Activated T-cell treated with anti-CD3 and anti-CD28 coated beads, Interleukin-2, amount 50 U/mL, for 72 hours (primary cell): ENCODE measurements at regions not wholly inside any gene's neighbourhood (a gene's known extent, or its start where the extent isn't known, plus 50 kb on each side); places are given as distances from the start of the nearest gene placed in this dataset.
A peak's percentile ranks its signal among the peaks of the same experiment; 100 is the strongest.
"Not testable (repeated sequence)": the region's sequence is repeated elsewhere in the genome, so short reads cannot be mapped to it uniquely, and the experiment has no call there.

ENCODE experiments used
- ATAC-seq, 2 donors: fragments of 150-1000 bp; cut with Tn5 transposase; replicated peaks in 1 of 2; 2 replicates each; pipeline ENCODE4 v1.10.0; 2021; ENCODE audit warnings: moderate library complexity in 2 of 2, mild to moderate bottlenecking in 1 of 2
- DNase-seq, 2 donors: peaks; one replicate each; pipeline ENCODE4 v3.0.0; 2021 to 2022; ENCODE audit warnings: mixed read lengths in 1 of 2
- H3K27ac Mint-ChIP-seq: one replicate; pipeline ENCODE4 v1.8.0; 2022; ENCODE audit warnings: mild to moderate bottlenecking, moderate library complexity, mixed read lengths
- H3K27me3 Mint-ChIP-seq: one replicate; pipeline ENCODE4 v1.8.0; 2022; ENCODE audit warnings: low read depth, mixed read lengths
- H3K36me3 Mint-ChIP-seq, 2 donors: one replicate each; pipeline ENCODE4 v1.8.0; 2022; ENCODE audit warnings: mixed read lengths in 2 of 2, mild to moderate bottlenecking in 1 of 2; ENCODE audit not compliant: insufficient read depth in 2 of 2
- H3K4me1 Mint-ChIP-seq: one replicate; pipeline ENCODE4 v1.8.0; 2022; ENCODE audit warnings: low read depth, mixed read lengths
- H3K4me3 Mint-ChIP-seq, 2 donors: one replicate each; pipeline ENCODE4 v1.8.0; 2022; ENCODE audit warnings: mild to moderate bottlenecking in 2 of 2, mixed read lengths in 2 of 2, moderate library complexity in 2 of 2
- H3K9me3 Mint-ChIP-seq, 2 donors: one replicate each; pipeline ENCODE4 v1.8.0; 2022; ENCODE audit warnings: mixed read lengths in 2 of 2

DNA sequence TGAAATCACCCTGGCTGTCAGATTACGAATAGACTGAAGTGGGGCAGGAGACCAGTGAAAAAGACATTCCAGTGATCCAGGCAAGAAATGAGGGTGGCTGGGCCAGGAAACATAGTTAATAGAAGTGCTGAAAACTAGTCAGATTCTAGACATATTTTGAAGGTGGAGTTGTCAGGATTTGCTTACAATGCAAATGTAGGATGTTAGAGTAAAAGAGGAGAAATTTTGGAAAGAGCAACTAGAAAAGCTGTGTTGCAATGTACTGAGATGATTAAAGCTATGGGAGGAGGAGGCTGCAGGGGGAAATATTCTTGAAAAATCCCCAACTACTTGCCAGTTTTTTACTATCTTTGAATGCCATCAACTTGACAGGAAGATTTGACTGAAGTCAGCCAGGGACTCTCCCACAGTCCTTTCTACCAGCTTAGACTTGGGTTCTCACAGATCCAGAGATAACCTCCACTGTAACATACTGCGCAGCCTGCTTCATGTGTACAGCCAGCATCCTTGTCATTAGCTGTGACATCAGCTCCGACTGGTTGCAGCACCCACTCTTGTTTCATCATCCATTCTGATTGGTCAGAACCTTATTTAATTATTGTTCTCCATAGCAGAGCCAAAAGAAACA lies 109.7 kb downstream of the TSEN15 start:
- no peaks in the 10 kb centered on the region for H3K9me3 Mint-ChIP-seq
- peaks cover 0 to 3% of the 10 kb centered on the region in 2 donors for H3K36me3 Mint-ChIP-seq
- H3K4me3 Mint-ChIP-seq: no peak overlapping the region
- peak; percentile 55 to 60 for DNase-seq
- ATAC-seq: peak; percentile 64 to 69
- H3K27ac Mint-ChIP-seq: no peak overlapping the region
- peaks cover 4% of the 10 kb centered on the region for H3K4me1 Mint-ChIP-seq
- H3K27me3 Mint-ChIP-seq: peaks cover 6% of the 10 kb centered on the region

- peaks cover 0 to 3% of the 10 kb centered on the region in 2 donors for H3K36me3 Mint-ChIP-seq
Measured at GRCh38 chr1:184162281-184162680, 110.8 kb downstream of the TSEN15 start.

GRCh38 chr1:184163674-184164465 lies 112.3 kb downstream of the TSEN15 start:
- H3K36me3 Mint-ChIP-seq: peaks cover 0 to 3% of the 10 kb centered on the region in 2 donors
- ATAC-seq: peak; percentile 19 to 29

More at GRCh38 chr1:184162281-184162680, 110.8 kb downstream of the TSEN15 start:
- Mint-ChIP-seq H3K27ac (no peak overlapping the region), H3K4me1 (peaks cover 4% of the 10 kb centered on the region), H3K4me3 (no peak overlapping the region), H3K27me3 (peaks cover 6% of the 10 kb centered on the region), H3K9me3 (no peaks in the 10 kb centered on the region)
- ATAC-seq (no peak), DNase-seq (no peak)

DNA sequence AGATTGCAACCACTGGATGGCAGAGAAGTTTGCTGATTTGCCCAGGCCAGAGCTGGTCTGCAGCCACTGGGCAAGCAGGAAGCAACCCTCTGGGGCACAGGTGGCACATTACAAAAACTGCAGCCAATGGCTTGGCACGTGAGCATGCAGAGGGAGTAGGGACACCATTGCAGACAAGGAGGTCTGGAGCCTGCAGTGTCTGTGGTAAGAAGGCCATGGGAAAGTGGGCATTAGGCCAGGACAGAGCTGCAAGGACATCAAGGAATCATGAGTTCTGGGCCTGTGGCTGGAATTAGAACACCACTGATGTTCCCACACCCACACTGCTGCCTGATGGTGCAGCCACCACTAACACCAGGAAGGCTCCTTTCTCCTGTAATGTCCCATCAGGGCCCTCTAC lies 113.0 kb downstream of the TSEN15 start:
- Mint-ChIP-seq H3K9me3 (no peaks in the 10 kb centered on the region), H3K4me3 (no peak overlapping the region), H3K36me3 (peaks cover 0 to 5% of the 10 kb centered on the region in 2 donors), H3K27ac (no peak overlapping the region), H3K27me3 (peaks cover 18% of the 10 kb centered on the region), H3K4me1 (peaks cover 4% of the 10 kb centered on the region)
- DNase-seq: no peak
- ATAC-seq: no peak

More at GRCh38 chr1:184163674-184164465, 112.3 kb downstream of the TSEN15 start:
- H3K27ac Mint-ChIP-seq: peak overlapping the region; percentile 64
- H3K9me3 Mint-ChIP-seq: no peaks in the 10 kb centered on the region
- peak; percentile 33 to 40 for DNase-seq
- H3K4me3 Mint-ChIP-seq: peak overlapping the region in 1 of 2 donors; percentile 29
- peaks cover 11% of the 10 kb centered on the region for H3K27me3 Mint-ChIP-seq
- H3K4me1 Mint-ChIP-seq: peaks cover 4% of the 10 kb centered on the region

- no peak overlapping the region for H3K4me3 Mint-ChIP-seq
- H3K36me3 Mint-ChIP-seq: peaks cover 2 to 5% of the 10 kb centered on the region in 2 donors
- DNase-seq (no peak), ATAC-seq (no peak)
- H3K9me3 Mint-ChIP-seq: no peaks in the 10 kb centered on the region
- H3K4me1 Mint-ChIP-seq: peaks cover 4% of the 10 kb centered on the region
- H3K27me3 Mint-ChIP-seq: peaks cover 21% of the 10 kb centered on the region
- no peak overlapping the region for H3K27ac Mint-ChIP-seq
Measured at GRCh38 chr1:184166485-184166884, 115.0 kb downstream of the TSEN15 start.

DNA sequence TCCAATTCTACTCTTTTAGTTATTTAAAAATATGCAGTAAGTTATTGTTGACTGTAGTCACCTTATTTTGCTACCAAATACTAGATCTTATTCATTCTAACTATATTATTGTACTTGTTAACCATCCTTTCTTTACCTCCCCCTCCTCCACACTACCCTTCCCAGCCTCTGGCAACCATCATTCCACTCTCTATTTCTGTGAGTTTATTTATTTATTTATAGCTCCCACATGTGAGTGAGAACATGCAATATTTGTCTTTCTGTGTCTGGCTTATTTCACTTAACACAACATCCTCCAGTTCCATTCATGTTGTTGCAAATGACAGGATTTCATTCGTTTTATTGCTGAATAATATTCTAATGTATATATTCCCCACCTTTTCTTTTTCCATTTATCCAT lies 115.8 kb downstream of the TSEN15 start:
- ATAC-seq: no peak
- DNase-seq: no peak
- H3K27ac Mint-ChIP-seq: no peak overlapping the region
- no peak overlapping the region for H3K4me3 Mint-ChIP-seq
- H3K4me1 Mint-ChIP-seq: peaks cover 4% of the 10 kb centered on the region
- peaks cover 2 to 5% of the 10 kb centered on the region in 2 donors for H3K36me3 Mint-ChIP-seq
- no peaks in the 10 kb centered on the region for H3K9me3 Mint-ChIP-seq
- H3K27me3 Mint-ChIP-seq: peaks cover 24% of the 10 kb centered on the region

- Mint-ChIP-seq H3K9me3 (peaks cover 0 to 2% of the 10 kb centered on the region in 2 donors), H3K4me1 (no peaks in the 10 kb centered on the region), H3K36me3 (peaks cover 2% of the 10 kb centered on the region in 2 donors), H3K27ac (no peak overlapping the region), H3K4me3 (no peak overlapping the region), H3K27me3 (peaks cover 29% of the 10 kb centered on the region)
- DNase-seq (no peak), ATAC-seq (no peak)
Measured at GRCh38 chr1:184170719-184171118, 119.2 kb downstream of the TSEN15 start.

DNA sequence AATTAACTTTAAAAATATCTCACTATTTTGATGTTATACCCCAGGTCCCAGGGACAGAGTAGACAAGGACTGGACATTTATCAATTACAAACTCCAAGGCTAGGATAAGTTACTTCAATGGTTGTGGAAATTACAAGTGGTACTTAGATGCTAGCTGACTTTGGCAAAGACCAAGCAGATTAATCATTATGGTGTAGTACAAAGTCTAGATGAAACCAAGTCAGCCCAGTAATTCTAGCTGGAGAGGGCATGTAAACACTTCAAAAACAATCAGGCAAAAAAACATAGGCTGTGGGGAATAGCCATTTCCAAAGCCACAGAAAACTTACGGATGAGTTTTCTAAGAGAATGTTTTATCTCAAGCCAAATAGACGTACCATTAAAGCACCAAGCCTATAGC lies 124.5 kb downstream of the TSEN15 start:
- Mint-ChIP-seq H3K9me3 (peaks cover 0 to 2% of the 10 kb centered on the region in 2 donors), H3K27me3 (peaks cover 17% of the 10 kb centered on the region), H3K27ac (no peak overlapping the region), H3K4me3 (no peak overlapping the region), H3K4me1 (no peaks in the 10 kb centered on the region), H3K36me3 (peaks cover 0 to under 1% of the 10 kb centered on the region in 2 donors)
- ATAC-seq (no peak), DNase-seq (no peak)

DNA sequence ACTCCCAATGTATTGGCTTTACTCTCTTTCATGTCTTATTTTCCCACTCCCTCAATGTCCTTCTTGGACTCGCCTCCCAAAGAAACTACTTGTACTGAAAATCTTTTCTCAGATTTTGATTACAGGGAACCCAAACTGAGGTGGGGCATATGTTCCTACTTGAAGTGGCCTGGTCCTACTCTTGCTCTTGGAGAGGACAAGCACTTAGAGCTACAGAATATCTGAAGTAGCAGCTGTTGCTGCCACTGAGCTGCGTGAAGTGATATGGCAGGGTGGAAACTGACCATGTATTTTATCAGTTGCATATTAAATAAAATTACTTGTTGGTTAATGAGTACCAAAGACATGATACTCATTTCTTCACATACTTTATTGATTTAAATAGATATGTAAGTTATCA lies 129.5 kb downstream of the TSEN15 start:
- Mint-ChIP-seq H3K4me1 (no peaks in the 10 kb centered on the region), H3K4me3 (no peak overlapping the region)
- ATAC-seq: no peak

GRCh38 chr1:184183919-184184318 lies 132.4 kb downstream of the TSEN15 start:
- H3K9me3 Mint-ChIP-seq: no peaks in the 10 kb centered on the region
- H3K27me3 Mint-ChIP-seq: peaks cover 23% of the 10 kb centered on the region
- H3K27ac Mint-ChIP-seq: no peak overlapping the region
- ATAC-seq (no peak), DNase-seq (no peak)
- no peaks in the 10 kb centered on the region for H3K4me1 Mint-ChIP-seq
- no peaks in the 10 kb centered on the region for H3K36me3 Mint-ChIP-seq
- no peak overlapping the region for H3K4me3 Mint-ChIP-seq

More for the DNA sequence above, 129.5 kb downstream of the TSEN15 start:
- Mint-ChIP-seq H3K36me3 (no peaks in the 10 kb centered on the region), H3K27me3 (peaks cover 22% of the 10 kb centered on the region), H3K27ac (no peak overlapping the region), H3K9me3 (no peaks in the 10 kb centered on the region)
- DNase-seq: no peak

- H3K27me3 Mint-ChIP-seq: peaks cover 29% of the 10 kb centered on the region
- H3K9me3 Mint-ChIP-seq, DNase-seq, ATAC-seq, H3K27ac Mint-ChIP-seq, H3K4me3 Mint-ChIP-seq, H3K36me3 Mint-ChIP-seq, H3K4me1 Mint-ChIP-seq: not testable (repeated sequence)
Measured at GRCh38 chr1:184184614-184185013, 133.1 kb downstream of the TSEN15 start.

DNA sequence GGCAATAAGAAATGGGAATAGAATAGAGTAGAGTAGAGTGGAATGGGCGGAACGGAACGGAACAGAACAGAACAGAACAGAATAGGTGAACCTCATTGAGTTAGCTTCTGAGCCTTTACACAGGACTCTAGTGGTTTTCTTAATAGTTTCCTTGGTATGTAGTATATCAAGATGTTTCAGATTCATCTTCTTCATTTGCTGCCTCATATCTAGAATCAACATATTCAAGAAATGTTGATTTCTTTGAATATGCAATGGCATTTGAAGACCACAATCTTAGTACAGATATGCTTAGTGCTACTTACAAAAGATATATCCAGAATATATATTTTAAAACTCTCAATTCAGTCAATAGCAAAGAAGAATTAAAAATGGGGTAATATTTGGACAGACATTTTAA lies 133.8 kb downstream of the TSEN15 start:
- no peak overlapping the region for H3K4me3 Mint-ChIP-seq
- no peak overlapping the region for H3K27ac Mint-ChIP-seq
- no peak for ATAC-seq
- H3K36me3 Mint-ChIP-seq: no peaks in the 10 kb centered on the region
- H3K9me3 Mint-ChIP-seq: no peaks in the 10 kb centered on the region
- DNase-seq: no peak
- H3K4me1 Mint-ChIP-seq: no peaks in the 10 kb centered on the region
- H3K27me3 Mint-ChIP-seq: peaks cover 33% of the 10 kb centered on the region

GRCh38 chr1:184186167-184186566 lies 134.6 kb downstream of the TSEN15 start:
- Mint-ChIP-seq H3K27ac (no peak overlapping the region), H3K9me3 (no peaks in the 10 kb centered on the region), H3K36me3 (no peaks in the 10 kb centered on the region), H3K27me3 (peaks cover 35% of the 10 kb centered on the region), H3K4me3 (no peak overlapping the region), H3K4me1 (no peaks in the 10 kb centered on the region)
- DNase-seq: no peak
- ATAC-seq: no peak
